SK-N-SH treated with all-trans-retinoic acid at 6 μM for 48 hours (cell line): ENCODE measurements at regions not wholly inside any gene's neighbourhood (a gene's known extent, or its start where the extent isn't known, plus 50 kb on each side); places are given as distances from the start of the nearest gene placed in this dataset.

ENCODE experiments used
- ARNTL ChIP-seq: fragments of 450-650 bp; formaldehyde crosslinking; IDR thresholded peaks from 2 replicates; pipeline ENCODE4 v1.5.0; 2020; ENCODE audit warnings: low read depth, mild to moderate bottlenecking, moderate library complexity, borderline replicate concordance
- BACH2 ChIP-seq: fragments of 250-450 bp; sonication (Bioruptor Pico); IDR thresholded peaks from 2 replicates; pipeline ENCODE4 v1.9.0; 2021; ENCODE audit warnings: mild to moderate bottlenecking, borderline replicate concordance
- CSDC2 ChIP-seq: fragments of 250-450 bp; sonication (Bioruptor Pico); IDR thresholded peaks from 2 replicates; pipeline ENCODE4 v1.5.0; 2020; ENCODE audit warnings: mild to moderate bottlenecking, moderate library complexity
- CSRNP3 ChIP-seq: fragments of 250-450 bp; sonication (Bioruptor Pico); IDR thresholded peaks from 2 replicates; pipeline ENCODE4 v1.5.1; 2021; ENCODE audit warnings: mild to moderate bottlenecking, moderate library complexity
- ISL1 ChIP-seq: fragments of 250-450 bp; sonication (Bioruptor Pico); IDR thresholded peaks from 2 replicates; pipeline ENCODE4 v2.1.2; 2022; ENCODE audit warnings: mild to moderate bottlenecking, moderate library complexity
- PATZ1 ChIP-seq: fragments of 250-450 bp; sonication (Bioruptor Pico); IDR thresholded peaks from 2 replicates; pipeline ENCODE4 v1.8.0; 2020; ENCODE audit warnings: mild to moderate bottlenecking, moderate library complexity, borderline replicate concordance
- SNAI2 ChIP-seq: fragments of 250-450 bp; sonication (Bioruptor Pico); IDR thresholded peaks from 2 replicates; pipeline ENCODE4 v1.5.0; 2020; ENCODE audit warnings: mild to moderate bottlenecking, moderate library complexity
- TCF4 ChIP-seq: fragments of 250-450 bp; sonication (Bioruptor Pico); IDR thresholded peaks from 2 replicates; pipeline ENCODE4 v1.8.0; 2021; ENCODE audit warnings: mild to moderate bottlenecking, moderate library complexity, borderline replicate concordance
- TOX ChIP-seq: fragments of 250-450 bp; sonication (Bioruptor Pico); IDR thresholded peaks from 2 replicates; pipeline ENCODE4 v1.8.0; 2021; ENCODE audit warnings: mild to moderate bottlenecking, moderate library complexity, borderline replicate concordance
- ZC3H10 ChIP-seq: fragments of 250-450 bp; sonication (Bioruptor Pico); IDR thresholded peaks from 2 replicates; pipeline ENCODE4 v1.5.1; 2021; ENCODE audit warnings: mild to moderate bottlenecking, moderate library complexity
- ZFP3 ChIP-seq: fragments of 250-450 bp; sonication (Bioruptor Pico); IDR thresholded peaks from 2 replicates; pipeline ENCODE4 v1.5.0; 2020; ENCODE audit warnings: mild to moderate bottlenecking, moderate library complexity
- ZNF565 ChIP-seq: fragments of 450-650 bp; formaldehyde crosslinking; conservative IDR thresholded peaks from 2 replicates; pipeline ENCODE4 v1.5.0; 2020; ENCODE audit warnings: low read depth, mild to moderate bottlenecking, moderate library complexity
- TF ChIP-seq, protein P1 (sequence below): fragments of 250-450 bp; sonication (Bioruptor Pico); IDR thresholded peaks from 2 replicates; pipeline ENCODE4 v1.5.1; 2020; ENCODE audit warnings: low read depth, mild to moderate bottlenecking, moderate library complexity
- TF ChIP-seq, protein P2 (sequence below): fragments of 250-450 bp; sonication (Bioruptor Pico); IDR thresholded peaks from 2 replicates; pipeline ENCODE4 v1.5.0; 2020; ENCODE audit warnings: mild to moderate bottlenecking, moderate library complexity

DNA sequence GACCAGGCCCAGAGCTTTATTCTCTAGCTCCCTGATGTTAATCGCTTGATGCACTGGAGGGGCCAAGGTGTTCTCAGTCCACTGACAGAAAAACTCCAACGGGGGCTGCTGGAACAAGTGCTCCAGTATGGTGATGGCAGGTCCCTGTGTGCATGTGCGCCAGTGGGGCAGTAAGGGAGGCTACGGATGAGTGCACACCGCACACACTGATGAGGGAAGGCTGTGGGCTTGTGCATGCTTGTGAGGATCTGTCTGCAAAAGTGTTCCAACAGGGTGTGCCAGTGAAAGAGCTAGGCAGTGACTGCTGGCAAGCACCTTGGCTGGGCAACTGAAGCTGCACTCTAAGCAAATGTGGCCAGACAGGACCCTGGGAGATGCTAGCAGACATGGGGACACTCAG is 229.7 kb upstream of the FOXG1 start:
- TF ChIP-seq BACH2 (CRISPR knock-in tag): no peak
- no peak for TF ChIP-seq TCF4
- TF ChIP-seq ISL1: no peak
- TF ChIP-seq, protein P1, sequence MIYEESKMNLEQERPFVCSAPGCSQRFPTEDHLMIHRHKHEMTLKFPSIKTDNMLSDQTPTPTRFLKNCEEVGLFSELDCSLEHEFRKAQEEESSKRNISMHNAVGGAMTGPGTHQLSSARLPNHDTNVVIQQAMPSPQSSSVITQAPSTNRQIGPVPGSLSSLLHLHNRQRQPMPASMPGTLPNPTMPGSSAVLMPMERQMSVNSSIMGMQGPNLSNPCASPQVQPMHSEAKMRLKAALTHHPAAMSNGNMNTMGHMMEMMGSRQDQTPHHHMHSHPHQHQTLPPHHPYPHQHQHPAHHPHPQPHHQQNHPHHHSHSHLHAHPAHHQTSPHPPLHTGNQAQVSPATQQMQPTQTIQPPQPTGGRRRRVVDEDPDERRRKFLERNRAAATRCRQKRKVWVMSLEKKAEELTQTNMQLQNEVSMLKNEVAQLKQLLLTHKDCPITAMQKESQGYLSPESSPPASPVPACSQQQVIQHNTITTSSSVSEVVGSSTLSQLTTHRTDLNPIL (CRISPR knock-in tag): no peak
- TF ChIP-seq ZNF565 (CRISPR knock-in tag): no peak
- TF ChIP-seq ARNTL (CRISPR knock-in tag): no peak
- TF ChIP-seq, protein P2, sequence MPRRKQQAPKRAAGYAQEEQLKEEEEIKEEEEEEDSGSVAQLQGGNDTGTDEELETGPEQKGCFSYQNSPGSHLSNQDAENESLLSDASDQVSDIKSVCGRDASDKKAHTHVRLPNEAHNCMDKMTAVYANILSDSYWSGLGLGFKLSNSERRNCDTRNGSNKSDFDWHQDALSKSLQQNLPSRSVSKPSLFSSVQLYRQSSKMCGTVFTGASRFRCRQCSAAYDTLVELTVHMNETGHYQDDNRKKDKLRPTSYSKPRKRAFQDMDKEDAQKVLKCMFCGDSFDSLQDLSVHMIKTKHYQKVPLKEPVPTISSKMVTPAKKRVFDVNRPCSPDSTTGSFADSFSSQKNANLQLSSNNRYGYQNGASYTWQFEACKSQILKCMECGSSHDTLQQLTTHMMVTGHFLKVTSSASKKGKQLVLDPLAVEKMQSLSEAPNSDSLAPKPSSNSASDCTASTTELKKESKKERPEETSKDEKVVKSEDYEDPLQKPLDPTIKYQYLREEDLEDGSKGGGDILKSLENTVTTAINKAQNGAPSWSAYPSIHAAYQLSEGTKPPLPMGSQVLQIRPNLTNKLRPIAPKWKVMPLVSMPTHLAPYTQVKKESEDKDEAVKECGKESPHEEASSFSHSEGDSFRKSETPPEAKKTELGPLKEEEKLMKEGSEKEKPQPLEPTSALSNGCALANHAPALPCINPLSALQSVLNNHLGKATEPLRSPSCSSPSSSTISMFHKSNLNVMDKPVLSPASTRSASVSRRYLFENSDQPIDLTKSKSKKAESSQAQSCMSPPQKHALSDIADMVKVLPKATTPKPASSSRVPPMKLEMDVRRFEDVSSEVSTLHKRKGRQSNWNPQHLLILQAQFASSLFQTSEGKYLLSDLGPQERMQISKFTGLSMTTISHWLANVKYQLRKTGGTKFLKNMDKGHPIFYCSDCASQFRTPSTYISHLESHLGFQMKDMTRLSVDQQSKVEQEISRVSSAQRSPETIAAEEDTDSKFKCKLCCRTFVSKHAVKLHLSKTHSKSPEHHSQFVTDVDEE (CRISPR knock-in tag): no peak
- no peak for TF ChIP-seq TOX (CRISPR knock-in tag)
- TF ChIP-seq SNAI2 (CRISPR knock-in tag): no peak
- TF ChIP-seq PATZ1: no peak
- TF ChIP-seq CSDC2 (CRISPR knock-in tag): no peak
- TF ChIP-seq ZC3H10 (CRISPR knock-in tag): no peak
- no peak for TF ChIP-seq ZFP3 (CRISPR knock-in tag)
- no peak for TF ChIP-seq CSRNP3 (CRISPR knock-in tag)
